ENCODE measurements at regions not wholly inside any gene's neighbourhood (a gene's known extent, or its start where the extent isn't known, plus 50 kb on each side); places are given as distances from the start of the nearest gene placed in this dataset.

- H3K27ac ChIP-seq (ENCODE audit: low read length), result no peak overlapping the region
- H3K27me3 ChIP-seq (ENCODE audit: control insufficient read depth, insufficient read depth, low read length), result no peaks in the 10 kb centered on the region
- H3K4me3 ChIP-seq (ENCODE audit: low read length), result no peak overlapping the region
- no peaks in the 10 kb centered on the region for H3K9me3 ChIP-seq (ENCODE audit: control insufficient read depth, low read depth, low read length)
- no peaks in the 10 kb centered on the region for H3K36me3 ChIP-seq (ENCODE audit: control insufficient read depth, low read depth, low read length)
- no peaks in the 10 kb centered on the region for H3K4me1 ChIP-seq (ENCODE audit: control insufficient read depth, low read depth, low read length)
- H3K9ac ChIP-seq (ENCODE audit: low read length), result no peak overlapping the region
Measured at GRCh38 chr3:86228101-86228500, 762.8 kb downstream of the VGLL3 start.

- Histone ChIP-seq H3K27me3 (ENCODE audit: control insufficient read depth, insufficient read depth, low read length) (no peaks in the 10 kb centered on the region), H3K27ac (ENCODE audit: low read length) (no peak overlapping the region), H3K4me3 (ENCODE audit: low read length) (no peak overlapping the region), H3K4me1 (ENCODE audit: control insufficient read depth, low read depth, low read length) (no peaks in the 10 kb centered on the region), H3K9me3 (ENCODE audit: control insufficient read depth, low read depth, low read length) (no peaks in the 10 kb centered on the region), H3K9ac (ENCODE audit: low read length) (no peak overlapping the region), H3K36me3 (ENCODE audit: control insufficient read depth, low read depth, low read length) (no peaks in the 10 kb centered on the region)
Measured at GRCh38 chr3:86225461-86225860, 765.5 kb downstream of the VGLL3 start.

GRCh38 chr3:86221601-86222000 lies 769.3 kb downstream of the VGLL3 start:
- no peaks in the 10 kb centered on the region for H3K9me3 ChIP-seq (ENCODE audit: control insufficient read depth, low read depth, low read length)
- no peaks in the 10 kb centered on the region for H3K36me3 ChIP-seq (ENCODE audit: control insufficient read depth, low read depth, low read length)
- no peak overlapping the region for H3K4me3 ChIP-seq (ENCODE audit: low read length)
- H3K27ac ChIP-seq (ENCODE audit: low read length), result no peak overlapping the region
- no peak overlapping the region for H3K9ac ChIP-seq (ENCODE audit: low read length)
- no peaks in the 10 kb centered on the region for H3K27me3 ChIP-seq (ENCODE audit: control insufficient read depth, insufficient read depth, low read length)
- no peaks in the 10 kb centered on the region for H3K4me1 ChIP-seq (ENCODE audit: control insufficient read depth, low read depth, low read length)

GRCh38 chr3:86208772-86209171 lies 782.2 kb downstream of the VGLL3 start:
- Histone ChIP-seq H3K36me3 (ENCODE audit: control insufficient read depth, low read depth, low read length) (no peaks in the 10 kb centered on the region), H3K9ac (ENCODE audit: low read length) (no peak overlapping the region), H3K4me3 (ENCODE audit: low read length) (no peak overlapping the region), H3K4me1 (ENCODE audit: control insufficient read depth, low read depth, low read length) (peaks cover 17% of the 10 kb centered on the region), H3K27ac (ENCODE audit: low read length) (no peak overlapping the region), H3K9me3 (ENCODE audit: control insufficient read depth, low read depth, low read length) (no peaks in the 10 kb centered on the region), H3K27me3 (ENCODE audit: control insufficient read depth, insufficient read depth, low read length) (no peaks in the 10 kb centered on the region)

- Histone ChIP-seq H3K27ac (ENCODE audit: low read length) (no peak overlapping the region), H3K4me1 (ENCODE audit: control insufficient read depth, low read depth, low read length) (peaks cover 23% of the 10 kb centered on the region), H3K9me3 (ENCODE audit: control insufficient read depth, low read depth, low read length) (no peaks in the 10 kb centered on the region), H3K36me3 (ENCODE audit: control insufficient read depth, low read depth, low read length) (no peaks in the 10 kb centered on the region), H3K4me3 (ENCODE audit: low read length) (no peak overlapping the region), H3K9ac (ENCODE audit: low read length) (no peak overlapping the region), H3K27me3 (ENCODE audit: control insufficient read depth, insufficient read depth, low read length) (no peaks in the 10 kb centered on the region)
Measured at GRCh38 chr3:86182606-86183005, 808.3 kb downstream of the VGLL3 start.

- H3K9ac ChIP-seq (ENCODE audit: low read length), result no peak overlapping the region
- H3K36me3 ChIP-seq (ENCODE audit: control insufficient read depth, low read depth, low read length), result no peaks in the 10 kb centered on the region
- H3K27ac ChIP-seq (ENCODE audit: low read length), result no peak overlapping the region
- H3K4me1 ChIP-seq (ENCODE audit: control insufficient read depth, low read depth, low read length), result peaks cover 37% of the 10 kb centered on the region
- no peaks in the 10 kb centered on the region for H3K27me3 ChIP-seq (ENCODE audit: control insufficient read depth, insufficient read depth, low read length)
- H3K4me3 ChIP-seq (ENCODE audit: low read length), result no peak overlapping the region
- H3K9me3 ChIP-seq (ENCODE audit: control insufficient read depth, low read depth, low read length), result no peaks in the 10 kb centered on the region
Measured at GRCh38 chr3:86180696-86181095, 810.3 kb downstream of the VGLL3 start.

- no peaks in the 10 kb centered on the region for H3K36me3 ChIP-seq (ENCODE audit: control insufficient read depth, low read depth, low read length)
- no peak overlapping the region for H3K27ac ChIP-seq (ENCODE audit: low read length)
- H3K27me3 ChIP-seq (ENCODE audit: control insufficient read depth, insufficient read depth, low read length), result no peaks in the 10 kb centered on the region
- H3K4me1 ChIP-seq (ENCODE audit: control insufficient read depth, low read depth, low read length), result peaks cover 62% of the 10 kb centered on the region
- H3K9me3 ChIP-seq (ENCODE audit: control insufficient read depth, low read depth, low read length), result no peaks in the 10 kb centered on the region
- H3K9ac ChIP-seq (ENCODE audit: low read length), result no peak overlapping the region
- H3K4me3 ChIP-seq (ENCODE audit: low read length), result no peak overlapping the region
Measured at GRCh38 chr3:86178095-86178494, 812.9 kb downstream of the VGLL3 start.

- H3K4me3 ChIP-seq (ENCODE audit: low read length), result peak overlapping the region; percentile 33
- no peak overlapping the region for H3K9ac ChIP-seq (ENCODE audit: low read length)
- H3K4me1 ChIP-seq (ENCODE audit: control insufficient read depth, low read depth, low read length), result peaks cover 62% of the 10 kb centered on the region
- H3K9me3 ChIP-seq (ENCODE audit: control insufficient read depth, low read depth, low read length), result no peaks in the 10 kb centered on the region
- H3K27ac ChIP-seq (ENCODE audit: low read length), result peak overlapping the region; percentile 83
- H3K27me3 ChIP-seq (ENCODE audit: control insufficient read depth, insufficient read depth, low read length), result no peaks in the 10 kb centered on the region
- no peaks in the 10 kb centered on the region for H3K36me3 ChIP-seq (ENCODE audit: control insufficient read depth, low read depth, low read length)
Measured at GRCh38 chr3:86176445-86176784, 814.5 kb downstream of the VGLL3 start.

GRCh38 chr3:86175593-86176444 lies 815.1 kb downstream of the VGLL3 start:
- peaks cover 58% of the 10 kb centered on the region for H3K4me1 ChIP-seq (ENCODE audit: control insufficient read depth, low read depth, low read length)
- H3K27ac ChIP-seq (ENCODE audit: low read length), result peak overlapping the region; percentile 83
- no peaks in the 10 kb centered on the region for H3K9me3 ChIP-seq (ENCODE audit: control insufficient read depth, low read depth, low read length)
- no peaks in the 10 kb centered on the region for H3K36me3 ChIP-seq (ENCODE audit: control insufficient read depth, low read depth, low read length)
- peak overlapping the region; percentile 33 for H3K4me3 ChIP-seq (ENCODE audit: low read length)
- H3K27me3 ChIP-seq (ENCODE audit: control insufficient read depth, insufficient read depth, low read length), result no peaks in the 10 kb centered on the region
- H3K9ac ChIP-seq (ENCODE audit: low read length), result peak overlapping the region; percentile 44

GRCh38 chr3:86175051-86175536 lies 815.9 kb downstream of the VGLL3 start:
- peaks cover 54% of the 10 kb centered on the region for H3K4me1 ChIP-seq (ENCODE audit: control insufficient read depth, low read depth, low read length)
- no peaks in the 10 kb centered on the region for H3K36me3 ChIP-seq (ENCODE audit: control insufficient read depth, low read depth, low read length)
- H3K9ac ChIP-seq (ENCODE audit: low read length), result peak overlapping the region; percentile 44
- no peak overlapping the region for H3K4me3 ChIP-seq (ENCODE audit: low read length)
- H3K9me3 ChIP-seq (ENCODE audit: control insufficient read depth, low read depth, low read length), result no peaks in the 10 kb centered on the region
- H3K27ac ChIP-seq (ENCODE audit: low read length), result peak overlapping the region; percentile 83
- no peaks in the 10 kb centered on the region for H3K27me3 ChIP-seq (ENCODE audit: control insufficient read depth, insufficient read depth, low read length)

GRCh38 chr3:86173401-86173800 lies 817.5 kb downstream of the VGLL3 start:
- Histone ChIP-seq H3K4me1 (ENCODE audit: control insufficient read depth, low read depth, low read length) (peaks cover 41% of the 10 kb centered on the region), H3K9me3 (ENCODE audit: control insufficient read depth, low read depth, low read length) (no peaks in the 10 kb centered on the region), H3K27ac (ENCODE audit: low read length) (no peak overlapping the region), H3K9ac (ENCODE audit: low read length) (no peak overlapping the region), H3K4me3 (ENCODE audit: low read length) (no peak overlapping the region), H3K27me3 (ENCODE audit: control insufficient read depth, insufficient read depth, low read length) (no peaks in the 10 kb centered on the region), H3K36me3 (ENCODE audit: control insufficient read depth, low read depth, low read length) (no peaks in the 10 kb centered on the region)

- Histone ChIP-seq H3K36me3 (ENCODE audit: control insufficient read depth, low read depth, low read length) (no peaks in the 10 kb centered on the region), H3K4me3 (ENCODE audit: low read length) (no peak overlapping the region), H3K4me1 (ENCODE audit: control insufficient read depth, low read depth, low read length) (peaks cover 3% of the 10 kb centered on the region), H3K27ac (ENCODE audit: low read length) (no peak overlapping the region), H3K27me3 (ENCODE audit: control insufficient read depth, insufficient read depth, low read length) (no peaks in the 10 kb centered on the region), H3K9me3 (ENCODE audit: control insufficient read depth, low read depth, low read length) (no peaks in the 10 kb centered on the region), H3K9ac (ENCODE audit: low read length) (no peak overlapping the region)
Measured at GRCh38 chr3:86168512-86168911, 822.4 kb downstream of the VGLL3 start.

Data from iPS-18a (cell line).